ENCODE measurements at regions not wholly inside any gene's neighbourhood (a gene's known extent, or its start where the extent isn't known, plus 50 kb on each side); places are given as distances from the start of the nearest gene placed in this dataset.

- ChIA-PET POLR2A (no interaction called here), CTCF (no interaction called here)
- no peaks in the 10 kb centered on the region for H3K36me3 ChIP-seq (ENCODE audit: control insufficient read depth in 2 of 2, extremely low read depth in 1 of 2, insufficient read depth in 2 of 2, low read length in 2 of 2)
Observed at GRCh38 chr12:87413784-87414183, 615.4 kb downstream of the C12orf50 start.

GRCh38 chr12:87406926-87407325 is 622.3 kb downstream of the C12orf50 start:
- H3K9me3 ChIP-seq (replicated peaks; ENCODE audit: control insufficient read depth, insufficient read depth, low read length) = no peaks in the 10 kb centered on the region
- no peak overlapping the region for H3K27ac ChIP-seq (ENCODE audit: insufficient read depth, low read depth, low read length)
- H3K4me2 ChIP-seq (ENCODE audit: insufficient read depth, low read length) = no peak overlapping the region
- no peak overlapping the region for H3K9ac ChIP-seq (replicated peaks; ENCODE audit: extremely low read depth, insufficient read depth, low read length)
- no peak overlapping the region for H2AFZ ChIP-seq (ENCODE audit: low read depth, low read length)
- intact Hi-C loops (cut with micrococcal nuclease) (no loop called here), dilution Hi-C loops (cut with MboI; ENCODE audit: extremely low pct_ligation_motif_present, low sequenced_read_pairs) (no loop called here)
- no peaks in the 10 kb centered on the region for H3K36me3 ChIP-seq (ENCODE audit: control insufficient read depth in 2 of 2, extremely low read depth in 1 of 2, insufficient read depth in 2 of 2, low read length in 2 of 2)
- ChIA-PET CTCF (no interaction called here), POLR2A (no interaction called here)
- no peaks in the 10 kb centered on the region for H4K20me1 ChIP-seq (replicated peaks; ENCODE audit: control insufficient read depth, extremely low read depth, insufficient read depth, low read length)
- no peak for DNase-seq (ENCODE audit: low read depth, low spot score)
- BruUV-seq (replicated peaks) = no TSS peak
- no peaks in the 10 kb centered on the region for H3K27me3 ChIP-seq (ENCODE audit: control insufficient read depth in 2 of 2, insufficient read depth in 2 of 2, low read length in 2 of 2)
- no peak overlapping the region for H3K4me3 ChIP-seq (replicated peaks in 1 of 3; ENCODE audit: insufficient read depth in 1 of 3, low read depth in 1 of 3, low read length in 3 of 3)
- TF ChIP-seq MAX (IDR thresholded peaks at IDR 0.05; ENCODE audit: insufficient read depth, insufficient read length) (no peak), MYC (IDR thresholded peaks at IDR 0.05; ENCODE audit: low read depth, low read length) (no peak), JUN (IDR thresholded peaks at IDR 0.05; ENCODE audit: borderline replicate concordance, insufficient read depth, insufficient read length, low read depth) (no peak), FOS (IDR thresholded peaks at IDR 0.05; ENCODE audit: borderline replicate concordance, insufficient read depth, low read length) (no peak), EZH2 (IDR thresholded peaks at IDR 0.05; ENCODE audit: borderline replicate concordance, low read depth, low read length, severe bottlenecking) (no peak), POLR2AphosphoS5 (IDR thresholded peaks at IDR 0.05; ENCODE audit: insufficient read depth, low read depth, low read length) (no peak), GATA2 (IDR thresholded peaks at IDR 0.05; ENCODE audit: insufficient read depth, insufficient read length, low read depth, low read length) (no peak), POLR2A (IDR thresholded peaks at IDR 0.05; ENCODE audit: low read depth, low read length) (no peak)
- TF ChIP-seq, protein P1, sequence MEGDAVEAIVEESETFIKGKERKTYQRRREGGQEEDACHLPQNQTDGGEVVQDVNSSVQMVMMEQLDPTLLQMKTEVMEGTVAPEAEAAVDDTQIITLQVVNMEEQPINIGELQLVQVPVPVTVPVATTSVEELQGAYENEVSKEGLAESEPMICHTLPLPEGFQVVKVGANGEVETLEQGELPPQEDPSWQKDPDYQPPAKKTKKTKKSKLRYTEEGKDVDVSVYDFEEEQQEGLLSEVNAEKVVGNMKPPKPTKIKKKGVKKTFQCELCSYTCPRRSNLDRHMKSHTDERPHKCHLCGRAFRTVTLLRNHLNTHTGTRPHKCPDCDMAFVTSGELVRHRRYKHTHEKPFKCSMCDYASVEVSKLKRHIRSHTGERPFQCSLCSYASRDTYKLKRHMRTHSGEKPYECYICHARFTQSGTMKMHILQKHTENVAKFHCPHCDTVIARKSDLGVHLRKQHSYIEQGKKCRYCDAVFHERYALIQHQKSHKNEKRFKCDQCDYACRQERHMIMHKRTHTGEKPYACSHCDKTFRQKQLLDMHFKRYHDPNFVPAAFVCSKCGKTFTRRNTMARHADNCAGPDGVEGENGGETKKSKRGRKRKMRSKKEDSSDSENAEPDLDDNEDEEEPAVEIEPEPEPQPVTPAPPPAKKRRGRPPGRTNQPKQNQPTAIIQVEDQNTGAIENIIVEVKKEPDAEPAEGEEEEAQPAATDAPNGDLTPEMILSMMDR (IDR thresholded peaks at IDR 0.05; ENCODE audit: extremely low read depth in 1 of 2, insufficient read depth in 1 of 2, low read depth in 1 of 2, low read length in 2 of 2) = no peak
- FAIRE-seq = no peak
- H3K4me1 ChIP-seq (ENCODE audit: control insufficient read depth, extremely low read depth, insufficient read depth, low read length) = no peaks in the 10 kb centered on the region
- no peaks in the 10 kb centered on the region for H3K9me1 ChIP-seq (replicated peaks; ENCODE audit: control insufficient read depth, extremely low read depth, insufficient read depth, low read length)
- no peaks in the 10 kb centered on the region for H3K79me2 ChIP-seq (ENCODE audit: control insufficient read depth, insufficient read depth, low read length)

More at GRCh38 chr12:87413784-87414183, 615.4 kb downstream of the C12orf50 start:
- H3K27me3 ChIP-seq (ENCODE audit: control insufficient read depth in 2 of 2, insufficient read depth in 2 of 2, low read length in 2 of 2) = no peaks in the 10 kb centered on the region
- no peak overlapping the region for H2AFZ ChIP-seq (ENCODE audit: low read depth, low read length)
- no TSS peak for BruUV-seq (replicated peaks)
- no peak overlapping the region for H3K4me3 ChIP-seq (replicated peaks in 1 of 3; ENCODE audit: insufficient read depth in 1 of 3, low read depth in 1 of 3, low read length in 3 of 3)
- H3K9me1 ChIP-seq (replicated peaks; ENCODE audit: control insufficient read depth, extremely low read depth, insufficient read depth, low read length) = no peaks in the 10 kb centered on the region
- intact Hi-C loops (cut with micrococcal nuclease) (no loop called here), dilution Hi-C loops (cut with MboI; ENCODE audit: extremely low pct_ligation_motif_present, low sequenced_read_pairs) (no loop called here)
- H3K27ac ChIP-seq (ENCODE audit: insufficient read depth, low read depth, low read length) = no peak overlapping the region
- TF ChIP-seq MAX (IDR thresholded peaks at IDR 0.05; ENCODE audit: insufficient read depth, insufficient read length) = no peak
- no peak for FAIRE-seq
- no peak overlapping the region for H3K9ac ChIP-seq (replicated peaks; ENCODE audit: extremely low read depth, insufficient read depth, low read length)
- no peaks in the 10 kb centered on the region for H4K20me1 ChIP-seq (replicated peaks; ENCODE audit: control insufficient read depth, extremely low read depth, insufficient read depth, low read length)
- peak; percentile 4 for DNase-seq (ENCODE audit: low read depth, low spot score)
- H3K79me2 ChIP-seq (ENCODE audit: control insufficient read depth, insufficient read depth, low read length) = no peaks in the 10 kb centered on the region
- no peaks in the 10 kb centered on the region for H3K9me3 ChIP-seq (replicated peaks; ENCODE audit: control insufficient read depth, insufficient read depth, low read length)
- H3K4me2 ChIP-seq (ENCODE audit: insufficient read depth, low read length) = no peak overlapping the region
- H3K4me1 ChIP-seq (ENCODE audit: control insufficient read depth, extremely low read depth, insufficient read depth, low read length) = no peaks in the 10 kb centered on the region

All from endothelial cell of umbilical vein (primary cell).